ELR (cell line): ENCODE measurements at regions not wholly inside any gene's neighbourhood (a gene's known extent, or its start where the extent isn't known, plus 50 kb on each side); places are given as distances from the start of the nearest gene placed in this dataset.
"Not testable (repeated sequence)": the region's sequence is repeated elsewhere in the genome, so short reads cannot be mapped to it uniquely, and the experiment has no call there.

Experiments used
- DNase-seq: peaks from one replicate; pipeline ENCODE4 v3.0.0-alpha.2; 2015; ENCODE audit warnings: low read depth

- not testable (repeated sequence) for DNase-seq
Measured at GRCh38 chr2:33690686-33691085, 91.6 kb upstream of the FAM98A start.

DNA sequence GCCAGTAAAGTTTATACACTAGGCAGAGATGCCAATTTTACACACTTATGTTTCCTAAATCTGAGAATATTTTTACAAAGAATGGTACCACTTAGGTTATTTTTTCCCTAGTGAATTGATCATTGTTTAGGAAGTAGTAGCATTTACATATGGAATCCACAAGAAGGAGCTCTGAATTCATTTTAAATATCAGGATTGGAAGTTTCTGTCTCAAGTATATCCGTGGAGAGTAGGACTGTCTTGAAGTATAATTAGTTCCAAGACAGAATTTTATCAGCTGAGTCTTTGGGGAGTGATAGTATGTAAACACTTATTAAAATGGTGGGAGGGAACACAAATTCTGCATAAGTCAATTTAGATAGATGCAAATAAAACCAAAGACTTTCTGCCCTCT lies 82.3 kb upstream of the FAM98A start:
- DNase-seq, result peak; percentile 16

DNA sequence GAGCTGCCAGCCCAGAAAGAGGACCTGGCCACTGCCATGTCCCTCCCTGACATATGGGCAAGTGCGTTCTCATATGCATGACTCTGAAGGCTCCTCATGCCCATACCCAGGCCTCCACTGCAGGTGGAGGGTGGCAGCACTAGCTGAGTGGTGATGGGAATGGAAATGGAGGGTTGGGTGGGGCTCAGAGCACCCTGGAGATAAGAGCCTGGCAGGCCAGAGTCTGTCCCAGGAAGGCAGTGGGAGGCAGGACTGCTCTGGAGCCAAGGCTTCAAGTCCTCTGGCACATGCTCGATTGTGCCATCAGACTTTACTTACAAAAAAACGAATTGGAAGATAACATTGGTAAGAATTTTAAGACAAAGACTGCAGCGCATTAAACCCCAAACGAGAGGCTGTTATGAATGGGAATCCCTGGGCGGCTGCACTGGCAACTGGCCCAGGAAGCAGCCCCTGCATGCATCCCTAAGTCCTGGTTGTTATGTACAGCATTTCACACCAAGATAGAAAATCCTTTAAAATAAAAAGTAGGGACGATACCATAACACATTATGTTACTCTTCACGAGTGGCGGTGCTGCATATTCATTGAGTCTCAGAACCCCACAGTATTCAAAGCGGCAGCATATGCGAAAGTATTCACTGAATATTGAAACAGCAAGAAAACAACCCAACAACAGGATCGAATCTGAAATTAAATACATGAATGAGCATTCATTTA lies 81.7 kb upstream of the FAM98A start:
- DNase-seq, result no peak

DNA sequence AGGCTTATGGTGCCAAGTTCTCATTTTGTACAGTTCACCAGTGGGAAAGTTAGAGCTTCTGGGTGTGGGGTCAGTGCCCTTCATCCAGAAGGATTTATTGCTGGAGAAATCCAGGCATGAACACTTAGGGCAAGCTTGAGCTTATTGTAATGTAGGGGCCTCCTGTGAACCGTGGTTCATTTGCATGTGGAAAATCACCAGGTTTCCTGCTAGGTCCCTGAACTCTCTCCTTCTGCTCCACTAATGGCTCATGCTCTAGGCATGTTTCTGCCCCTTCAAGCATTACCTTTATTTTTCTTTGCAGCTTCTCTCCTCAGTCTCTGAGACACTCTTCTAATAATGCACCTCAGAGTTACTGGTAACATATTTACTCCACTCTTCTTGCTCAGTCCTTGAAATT lies 79.3 kb upstream of the FAM98A start:
- no peak for DNase-seq

GRCh38 chr2:33673937-33674336 lies 74.8 kb upstream of the FAM98A start:
- DNase-seq, result peak; percentile 12

DNA sequence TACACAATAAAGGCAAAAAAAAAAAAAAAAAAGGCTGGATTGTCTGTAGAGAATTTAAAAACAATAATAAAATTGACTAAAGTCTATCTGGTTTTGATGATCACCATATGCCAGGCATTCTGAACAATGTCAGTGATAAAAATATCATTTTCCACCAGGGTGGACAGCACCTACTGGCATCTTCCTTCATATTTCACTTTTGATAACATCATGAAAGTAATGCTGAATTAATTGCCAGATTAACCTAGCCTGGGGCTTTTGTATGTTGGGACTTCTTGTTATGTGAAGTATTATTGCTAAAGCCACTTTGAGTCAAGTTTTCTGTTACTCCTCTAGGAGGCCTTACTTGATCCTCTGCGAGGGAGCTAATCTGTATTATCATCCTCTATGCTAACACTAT lies 73.8 kb upstream of the FAM98A start:
- DNase-seq, result no peak

DNA sequence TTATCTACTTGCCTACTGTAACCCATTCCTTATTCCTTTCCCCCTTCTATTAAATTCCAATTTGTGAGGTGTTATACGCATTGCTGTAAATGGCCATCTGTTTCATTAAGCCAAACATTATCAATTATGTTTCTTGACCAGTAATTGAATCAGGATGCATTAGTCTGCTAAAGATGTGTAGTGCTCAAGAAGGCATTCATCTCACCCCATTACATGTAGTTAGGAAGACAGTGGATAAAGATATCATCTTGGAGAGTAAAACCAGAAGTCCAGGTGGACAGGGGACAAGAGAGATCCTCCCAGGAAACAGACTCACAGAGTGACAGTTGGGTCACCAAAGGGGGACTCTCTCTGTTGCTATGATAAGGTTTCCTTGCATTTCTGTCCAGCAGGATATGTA lies 73.3 kb upstream of the FAM98A start:
- DNase-seq, result no peak

GRCh38 chr2:33671198-33671597 lies 72.1 kb upstream of the FAM98A start:
- DNase-seq, result no peak

GRCh38 chr2:33670392-33670937 lies 71.4 kb upstream of the FAM98A start:
- peak; percentile 5 for DNase-seq

GRCh38 chr2:33666879-33667278 lies 67.8 kb upstream of the FAM98A start:
- no peak for DNase-seq

DNA sequence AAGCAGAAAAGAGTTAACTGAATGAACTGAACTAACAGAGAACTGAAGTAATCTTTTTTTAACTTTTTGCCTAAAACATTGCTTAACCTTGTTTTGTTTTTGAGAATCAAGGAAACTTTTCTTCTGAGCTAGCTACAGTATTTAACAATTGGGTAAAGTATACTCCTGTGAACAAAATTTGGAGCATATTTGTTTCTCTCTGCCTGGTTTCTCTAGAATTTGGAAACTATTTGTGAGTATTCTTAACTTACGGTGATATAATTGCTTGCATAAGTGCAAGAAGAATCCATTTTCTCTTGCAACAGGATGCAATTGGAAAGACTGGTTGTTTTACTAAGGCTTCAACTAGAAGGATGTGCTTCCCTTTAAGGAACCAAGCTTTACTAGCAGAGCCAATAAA lies 65.9 kb upstream of the FAM98A start:
- DNase-seq, result no peak

- DNase-seq, result no peak
Measured at GRCh38 chr2:33660416-33661123, 61.5 kb upstream of the FAM98A start.

- DNase-seq, result no peak
Measured at GRCh38 chr2:33655626-33656320, 56.7 kb upstream of the FAM98A start.

DNA sequence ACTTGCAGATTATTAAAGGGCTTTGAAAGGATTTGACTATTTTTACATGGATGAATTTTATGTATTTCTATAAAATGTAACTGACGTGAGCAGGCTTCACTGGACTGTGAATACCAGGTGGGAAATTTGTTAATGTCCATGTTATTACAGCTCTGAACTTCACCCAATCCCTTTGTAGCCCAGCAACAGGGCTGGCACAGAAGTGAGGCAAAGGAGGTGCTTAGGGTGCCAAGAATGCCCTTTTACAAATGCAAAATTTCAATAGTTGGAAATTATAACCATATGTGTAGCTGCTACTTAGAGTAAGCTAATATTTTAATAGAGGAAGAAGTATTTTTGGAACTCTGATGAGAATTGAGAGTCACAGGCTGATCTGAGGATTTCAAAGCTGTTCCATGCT lies 53.7 kb upstream of the FAM98A start:
- DNase-seq, result no peak

DNA sequence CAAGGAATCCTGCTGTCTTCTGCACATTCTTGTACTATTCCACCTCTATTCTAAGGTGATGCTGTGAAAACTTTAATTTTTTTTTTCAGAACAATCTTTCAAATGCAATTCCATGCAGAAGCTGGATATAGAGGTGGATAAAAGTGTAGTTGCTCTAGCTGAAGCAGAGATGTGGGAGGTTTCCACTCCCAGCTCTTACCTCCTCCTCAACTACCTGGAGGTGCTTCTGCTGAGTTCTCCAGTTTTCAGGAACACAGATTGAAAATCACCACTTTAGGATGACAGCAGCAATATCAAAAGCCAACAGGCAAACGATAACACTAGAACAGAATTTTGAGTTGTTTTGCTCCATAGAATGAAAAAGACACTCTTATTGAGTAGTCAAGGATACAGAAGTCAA lies 51.1 kb upstream of the FAM98A start:
- DNase-seq, result no peak
